Femur (tissue), 1 donor: ENCODE measurements at regions not wholly inside any gene's neighbourhood (a gene's known extent, or its start where the extent isn't known, plus 50 kb on each side); places are given as distances from the start of the nearest gene placed in this dataset.

Experiments
- DNase-seq: peaks from one replicate; pipeline ENCODE4 v3.0.0-alpha.2; 2017

DNA sequence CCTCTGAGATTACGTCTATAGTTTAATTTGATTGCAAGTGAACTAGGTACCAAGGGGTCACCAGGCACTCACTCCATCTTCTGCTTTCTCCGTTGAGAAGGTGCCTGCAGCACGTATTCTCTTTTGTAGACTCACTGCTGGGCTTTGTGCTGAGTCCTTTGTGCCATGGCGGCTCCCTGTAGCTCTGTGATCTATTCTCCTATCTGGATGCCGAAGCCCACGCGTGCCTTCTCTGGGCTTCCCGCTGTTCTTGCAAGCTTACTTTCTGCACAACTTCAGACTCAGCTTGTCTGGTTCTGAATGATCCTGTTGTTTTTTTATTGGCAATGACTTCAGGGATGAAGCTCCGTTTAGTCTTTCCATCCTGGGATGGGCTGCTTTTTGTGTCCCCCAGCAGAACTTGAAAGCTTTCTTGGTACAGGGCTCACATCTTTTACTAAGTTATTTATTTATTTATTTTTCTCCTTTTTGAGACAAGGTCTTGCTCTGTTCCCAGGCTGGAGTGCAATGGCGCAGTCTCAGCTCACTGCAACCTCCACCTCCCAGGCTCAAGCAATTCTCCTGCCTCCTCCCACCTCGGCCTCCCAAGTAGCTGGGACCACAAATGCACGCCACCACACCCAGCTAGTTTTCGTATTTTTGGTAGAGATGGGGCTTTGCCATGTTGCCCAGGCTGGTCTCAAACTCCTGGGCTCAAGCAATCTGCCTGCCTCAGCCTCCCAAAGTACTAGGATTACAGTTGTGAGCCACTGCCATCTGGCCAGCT, 100.9 kb upstream of the NKX1-1 start:
- DNase-seq: no peak

DNA sequence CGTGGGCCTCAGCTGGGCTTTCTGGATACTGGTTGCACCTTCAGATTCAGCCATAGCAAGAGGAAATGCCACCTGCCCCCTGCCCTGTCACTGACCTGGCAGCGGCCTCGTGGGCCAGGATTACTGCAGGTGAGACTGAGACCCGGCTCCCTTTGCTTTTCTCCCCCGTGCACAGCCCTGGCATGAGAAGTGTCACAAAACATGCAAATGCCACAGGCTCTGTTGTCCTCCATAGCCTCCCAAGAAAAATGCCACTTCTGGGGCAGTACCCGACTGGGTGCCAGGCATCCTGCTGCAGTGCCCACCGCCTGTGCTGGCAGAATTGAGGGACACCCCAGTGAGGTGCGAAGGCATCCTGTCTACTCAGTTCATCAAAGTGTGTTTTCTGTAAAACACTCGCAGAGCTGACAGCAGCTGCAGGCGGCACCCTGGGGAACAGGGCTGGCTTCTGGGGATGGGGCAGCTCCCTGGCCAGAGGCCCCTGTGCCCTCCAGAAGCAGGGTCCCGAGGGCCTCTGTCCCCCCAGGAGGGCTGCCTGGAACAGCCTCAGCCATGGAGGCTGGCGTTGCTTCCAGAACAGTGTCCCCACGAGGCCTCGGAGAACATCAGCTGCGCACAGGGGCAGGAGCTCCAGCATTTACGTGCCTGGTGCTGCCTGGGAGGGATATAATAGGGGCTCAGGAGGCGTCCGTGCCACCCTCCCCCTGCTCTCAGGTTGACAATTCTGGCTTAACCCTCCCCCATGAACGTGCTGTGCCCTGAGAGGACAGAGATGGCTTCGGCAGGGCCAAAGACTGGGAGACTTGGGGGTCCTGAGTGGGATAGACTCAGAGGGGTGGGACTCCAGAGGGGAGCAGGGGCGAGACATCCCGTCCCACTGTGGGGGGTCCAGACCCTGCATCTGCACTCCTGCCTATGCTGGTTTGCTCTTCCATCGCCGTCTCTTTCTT, 99.5 kb upstream of the NKX1-1 start:
- DNase-seq: no peak

DNA sequence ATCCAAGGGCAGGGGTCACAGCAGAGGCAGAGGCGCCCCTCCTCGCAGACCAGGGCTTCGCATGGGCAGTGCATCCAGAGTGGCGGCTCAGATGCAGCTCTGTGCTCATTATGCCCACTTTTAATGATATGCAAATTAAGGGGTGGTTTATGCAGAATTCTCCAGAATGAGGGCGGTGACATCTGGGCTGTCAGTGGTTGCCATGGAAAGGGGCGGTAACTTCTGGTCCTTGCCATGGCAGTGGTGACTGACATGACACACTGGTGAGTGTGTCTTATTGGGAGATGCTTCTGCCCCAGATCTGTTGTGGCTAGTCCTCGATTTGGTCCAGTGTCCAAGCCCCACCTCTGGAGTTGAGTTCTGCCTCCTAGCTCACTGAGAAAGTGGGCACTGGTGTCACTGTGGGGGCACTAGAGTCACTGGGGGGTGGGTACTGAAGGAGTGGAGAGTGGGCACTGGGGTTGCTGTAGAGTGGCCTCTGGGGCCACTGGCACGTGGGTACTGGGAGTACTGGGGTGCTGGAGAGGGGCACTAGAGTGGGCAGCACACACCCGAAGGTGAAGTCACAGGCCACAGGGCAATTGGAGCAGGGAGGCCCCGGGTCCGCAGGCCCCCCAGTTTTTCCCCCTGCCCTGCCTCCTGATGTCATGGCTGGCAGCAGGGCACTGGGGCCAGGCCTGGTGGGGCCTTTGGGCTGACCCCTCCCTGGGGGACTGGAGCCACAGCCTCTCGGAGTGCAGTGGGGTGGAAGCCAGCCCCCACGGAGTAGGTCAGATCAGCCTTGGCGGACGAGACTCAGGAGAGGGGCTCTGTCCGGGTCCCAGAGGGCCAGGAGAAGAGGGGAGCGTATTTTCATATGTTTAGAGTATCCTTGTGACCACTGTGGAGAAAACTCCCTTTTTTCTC, 98.6 kb upstream of the NKX1-1 start:
- DNase-seq: no peak

DNA sequence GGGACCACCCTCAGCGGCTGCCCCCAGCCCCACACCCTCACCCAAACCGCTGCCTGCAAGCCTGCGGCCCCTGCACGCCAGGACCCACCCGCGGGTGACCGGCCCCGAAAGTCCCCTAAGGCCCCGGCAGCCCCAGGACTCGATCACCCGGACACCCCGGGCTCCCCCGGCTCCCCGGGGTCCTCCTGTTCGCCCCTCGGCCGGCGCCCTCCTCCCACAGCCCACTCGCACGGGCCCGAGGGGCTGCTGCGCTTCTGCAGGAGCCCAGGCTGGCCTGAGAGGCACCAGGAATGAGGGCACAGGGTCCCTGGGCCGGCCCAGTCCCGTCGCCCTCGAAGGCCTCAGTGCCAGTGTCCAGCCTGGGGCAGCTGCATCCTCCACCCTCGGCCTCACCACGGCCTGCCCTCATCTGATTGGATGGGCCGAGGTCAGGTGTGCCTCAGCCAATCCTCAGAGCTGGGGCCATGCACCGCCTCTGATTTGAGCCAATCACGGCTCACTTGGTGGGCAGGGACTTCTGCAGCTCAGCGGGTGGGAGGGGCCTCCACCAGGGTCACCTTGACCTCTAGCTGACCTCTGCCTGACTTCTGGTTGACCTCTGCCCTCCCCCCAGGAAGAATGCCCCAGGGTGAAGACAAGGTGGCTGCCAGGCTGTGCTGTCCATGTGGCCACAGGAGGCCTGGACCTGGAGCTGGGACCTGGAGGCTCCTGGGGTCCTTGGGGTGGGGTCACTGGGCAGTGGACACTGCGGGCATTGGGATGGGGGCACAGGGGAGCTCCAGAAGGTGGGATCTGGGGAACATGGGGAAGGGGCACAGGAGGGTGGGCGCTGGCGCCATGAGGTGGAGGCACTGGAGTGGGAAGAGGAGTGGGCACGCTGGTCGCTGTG, 97.6 kb upstream of the NKX1-1 start:
- DNase-seq: peak; percentile 11

DNA sequence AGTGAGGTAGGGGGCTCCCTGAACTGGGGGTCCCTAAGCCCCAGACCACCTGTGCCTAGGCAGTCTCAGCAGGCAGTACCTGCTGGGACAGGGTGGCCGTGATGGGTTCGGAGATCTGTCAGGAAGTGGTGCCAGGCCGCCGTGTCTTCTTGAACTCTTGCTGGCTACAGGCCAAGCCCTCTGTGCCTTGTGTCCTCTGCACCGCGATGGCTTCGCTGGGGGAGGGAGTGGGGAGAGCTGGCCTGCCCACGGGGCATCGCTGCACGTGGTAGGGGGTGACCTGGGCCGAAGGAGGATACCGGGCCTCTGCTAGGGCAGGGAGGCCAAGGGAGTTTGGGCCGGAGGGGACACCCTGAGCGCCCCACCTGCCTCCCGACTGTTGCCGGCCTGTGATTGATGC, 96.7 kb upstream of the NKX1-1 start:
- peak; percentile 10 for DNase-seq

DNA sequence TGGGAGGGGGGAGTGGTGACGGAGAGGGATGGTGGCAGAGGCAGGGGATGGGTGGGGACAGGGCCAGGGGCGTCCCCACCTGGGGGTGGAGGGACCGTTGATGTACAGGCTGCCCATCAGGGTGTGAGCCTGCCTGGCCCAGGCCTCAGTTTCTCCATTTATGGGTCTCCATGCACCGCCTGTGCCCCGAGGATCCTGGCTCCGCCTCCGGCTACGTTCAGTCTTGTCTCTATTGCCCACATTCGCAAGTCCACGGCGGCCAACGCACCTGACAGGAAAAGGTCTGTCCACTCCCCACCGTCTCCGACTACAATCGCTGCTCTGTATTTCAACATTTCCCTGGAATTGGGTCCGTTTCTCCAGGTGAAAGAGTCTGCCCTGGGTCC, 96.3 kb upstream of the NKX1-1 start:
- DNase-seq: no peak

DNA sequence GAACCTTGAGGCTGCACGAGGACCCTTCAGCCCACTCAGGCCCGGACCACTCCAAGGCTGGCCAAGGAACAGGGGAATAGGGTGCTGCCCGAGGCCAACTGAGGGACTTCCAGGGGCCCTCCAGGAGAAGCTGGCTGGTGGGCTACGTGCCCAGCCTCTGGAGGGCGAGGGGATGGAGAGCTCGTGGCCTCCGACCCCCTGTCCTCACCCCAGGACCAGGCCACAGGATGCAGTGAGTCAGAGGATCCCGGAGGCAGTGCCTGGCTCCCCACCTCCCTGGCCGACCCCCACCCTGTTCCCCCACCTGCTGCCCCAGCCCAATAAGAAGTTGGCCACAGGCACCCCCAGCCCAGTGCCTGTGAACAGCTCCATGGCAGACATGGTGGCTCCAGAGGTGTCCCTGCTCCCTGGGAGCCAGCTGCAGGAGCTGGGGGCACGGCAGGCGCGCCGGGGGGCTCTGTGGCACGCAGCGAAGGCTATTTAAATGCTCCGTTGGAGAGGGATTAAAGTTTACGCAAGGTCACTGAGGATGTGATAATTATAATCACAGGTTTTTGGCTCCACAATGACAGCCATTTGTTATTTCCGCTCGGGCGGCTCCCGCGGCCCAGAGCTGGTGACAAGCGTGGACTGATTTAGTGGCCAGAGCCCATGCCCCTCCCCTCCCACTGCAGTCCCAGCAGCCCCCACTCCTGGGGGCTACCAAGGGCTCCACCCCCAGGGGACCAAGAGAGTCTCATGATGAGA, 95.7 kb upstream of the NKX1-1 start:
- DNase-seq: peak; percentile 13

DNA sequence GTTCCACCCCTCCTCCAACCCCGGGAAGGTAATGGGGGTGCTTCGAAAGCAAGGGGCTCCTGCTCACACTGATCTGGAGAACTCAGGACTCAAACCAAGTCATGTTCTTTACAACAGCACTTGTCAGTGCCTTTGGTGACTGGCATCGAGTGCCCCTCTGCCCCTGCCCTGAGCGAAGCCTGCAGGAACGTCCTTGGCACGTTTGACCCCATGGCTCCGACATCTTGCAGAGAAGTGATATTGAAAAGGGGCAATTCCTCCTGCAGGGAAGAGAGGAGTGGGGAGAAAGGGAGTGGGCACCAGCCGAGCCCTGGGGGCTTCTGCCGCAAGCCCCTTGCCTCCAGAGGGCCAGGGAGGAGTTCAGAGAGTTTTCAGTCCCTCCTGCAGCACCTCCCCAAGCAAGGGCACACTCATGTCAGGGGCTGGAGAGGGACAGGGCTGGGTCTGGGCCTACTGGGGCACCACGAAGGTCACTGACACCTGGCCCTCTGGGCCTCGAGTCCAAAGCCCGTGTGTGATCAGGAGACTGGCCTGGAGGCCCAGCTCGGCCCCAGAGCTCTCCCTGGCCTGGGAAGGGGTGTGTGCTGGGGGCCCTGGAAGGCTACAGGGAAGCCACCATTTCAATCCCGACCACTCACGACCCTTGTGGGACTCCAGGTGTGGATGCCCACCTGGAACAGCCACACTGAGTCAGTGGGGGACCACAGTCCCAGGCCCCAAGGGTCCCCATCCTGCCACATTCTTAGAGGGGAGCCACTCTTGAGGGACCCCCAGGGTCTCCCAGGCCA, 94.9 kb upstream of the NKX1-1 start:
- DNase-seq: no peak

DNA sequence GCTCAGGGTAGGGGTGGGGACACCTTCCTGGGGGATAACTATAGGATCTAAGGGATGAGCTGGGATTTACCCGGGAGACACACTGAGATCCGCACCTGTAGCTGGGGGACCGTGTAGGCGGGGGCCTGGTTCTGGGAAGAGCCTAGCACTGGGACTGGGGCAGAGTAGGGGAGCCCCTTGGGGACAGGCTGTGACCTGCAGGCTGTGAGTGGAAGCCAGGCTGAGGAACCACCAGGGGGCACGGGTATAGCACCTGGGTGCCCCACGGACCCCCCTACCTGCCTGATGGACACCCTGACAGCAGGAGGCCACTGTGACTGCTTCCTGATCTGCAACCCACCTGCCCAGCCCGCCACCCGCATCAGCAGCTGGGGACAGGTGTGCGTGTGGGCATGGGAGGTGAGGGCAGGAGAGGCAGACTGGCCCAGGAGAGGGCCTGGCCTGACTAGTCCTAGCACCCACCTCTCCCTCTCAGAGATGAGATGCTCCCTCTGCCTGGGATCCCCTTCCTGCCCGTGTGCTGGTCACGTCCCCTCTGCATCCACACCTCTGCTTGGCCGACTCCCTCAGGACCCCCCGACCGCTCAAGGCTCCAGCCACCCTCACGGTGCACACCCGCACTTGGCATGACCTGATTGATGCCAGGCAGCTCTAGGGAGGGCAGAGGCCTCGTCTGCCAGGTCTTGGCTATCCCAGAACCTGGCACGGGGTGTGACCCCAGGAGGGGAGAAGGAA, 94.2 kb upstream of the NKX1-1 start:
- DNase-seq: no peak

DNA sequence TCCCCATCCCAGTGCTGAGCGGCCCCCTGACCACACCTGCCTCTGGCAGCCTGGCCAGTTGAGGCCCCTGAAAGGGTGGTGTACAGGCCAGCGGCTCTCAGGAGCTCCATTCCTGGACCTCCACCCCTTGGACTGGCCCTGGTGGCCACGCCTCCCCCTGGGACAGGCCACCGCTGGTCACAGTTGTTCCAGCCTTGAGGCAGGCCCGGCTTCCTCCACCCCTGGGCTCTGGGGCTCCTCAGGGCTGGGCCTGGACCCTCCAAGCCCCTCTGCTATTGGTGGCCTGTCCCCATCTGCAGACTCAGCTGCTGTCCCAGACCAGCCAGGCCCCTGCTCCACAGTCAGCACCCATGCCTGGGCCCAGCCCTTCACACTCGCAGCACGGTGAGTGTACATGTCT, 93.2 kb upstream of the NKX1-1 start:
- DNase-seq: no peak

DNA sequence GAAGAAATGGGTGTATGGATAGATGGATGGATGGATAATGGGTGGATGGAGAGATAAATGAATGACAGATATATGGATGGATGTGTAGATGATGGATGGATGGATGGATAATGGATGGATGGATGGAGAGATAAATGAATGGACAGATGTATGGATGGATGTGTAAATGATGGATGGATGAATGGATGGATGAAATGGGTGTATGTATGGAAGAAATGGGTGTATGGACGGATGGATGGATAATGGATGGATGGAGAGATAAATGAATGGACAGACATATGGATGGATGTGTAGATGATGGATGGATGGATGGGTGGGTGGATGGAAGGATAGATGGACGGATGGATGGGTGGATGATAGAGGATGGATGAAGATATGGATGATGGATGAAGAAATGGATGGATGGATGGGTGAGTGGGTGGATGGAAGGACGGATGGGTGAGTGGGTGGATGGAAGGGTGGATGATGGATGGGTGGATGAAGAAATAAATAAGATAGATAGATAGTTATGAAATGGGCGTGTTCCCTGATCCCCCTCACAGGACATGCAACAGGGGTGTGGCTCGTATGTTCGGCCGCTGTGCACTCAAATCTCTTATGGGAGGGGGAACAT, 91.1 kb upstream of the NKX1-1 start:
- no peak for DNase-seq

DNA sequence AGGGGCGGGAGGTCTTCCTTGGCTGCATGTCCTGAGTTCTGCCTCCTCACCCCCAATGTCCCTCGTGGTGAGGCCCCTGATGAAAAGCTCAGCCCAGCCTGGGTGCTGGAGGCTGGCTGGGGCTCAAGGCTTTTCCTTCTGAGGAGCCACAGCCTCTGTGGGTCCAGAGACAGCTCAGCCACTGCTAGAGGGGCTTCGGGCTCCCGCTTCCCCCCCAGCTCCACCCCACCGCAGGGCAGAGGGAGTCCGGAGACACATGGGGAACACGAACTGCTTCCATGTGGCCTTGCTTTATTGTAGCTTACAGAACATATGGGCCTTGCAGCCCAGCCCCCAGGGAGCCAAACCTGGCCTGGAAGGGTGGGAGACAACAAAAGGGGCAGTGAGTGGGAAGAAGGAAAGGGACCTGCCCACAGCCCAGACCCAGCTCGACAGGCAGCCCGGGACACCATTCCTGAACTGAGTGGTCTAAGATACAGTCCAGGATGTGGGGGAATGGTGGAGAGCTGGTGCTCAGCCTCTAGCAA, 89.9 kb upstream of the NKX1-1 start:
- no peak for DNase-seq

DNA sequence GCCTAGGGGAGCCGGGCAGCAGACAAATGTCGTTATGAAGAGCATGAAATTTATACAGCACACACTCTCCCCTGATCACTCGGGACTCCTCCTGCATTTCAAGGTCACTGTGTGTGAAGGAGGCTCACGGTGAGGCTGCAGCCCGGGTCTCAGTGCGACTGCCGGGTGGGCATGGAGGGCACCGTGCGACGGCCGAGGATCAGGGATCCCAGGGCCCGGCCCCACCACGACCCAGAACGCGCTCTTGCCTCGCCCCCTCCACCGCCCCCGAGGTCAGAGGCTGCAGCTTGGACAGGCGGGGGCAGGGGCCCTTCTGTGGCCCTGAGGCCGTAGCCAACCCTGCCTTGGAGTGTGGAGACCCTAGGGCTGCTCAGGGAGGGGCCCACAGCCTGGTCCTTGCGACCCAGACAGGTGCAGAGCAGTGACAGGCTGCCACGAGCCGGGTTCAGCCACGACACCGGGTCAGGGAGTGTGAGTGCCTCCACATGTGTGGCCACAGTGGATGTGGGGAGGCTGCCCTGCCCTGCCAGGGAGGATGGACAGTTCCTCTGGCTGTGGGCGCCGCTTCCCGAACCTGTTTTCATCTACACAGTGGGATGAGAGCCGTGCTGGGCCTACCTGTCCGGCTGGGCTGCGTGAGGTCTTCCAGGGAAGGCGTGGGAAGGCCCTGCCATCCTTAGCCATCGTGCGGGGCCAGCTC, 89.3 kb upstream of the NKX1-1 start:
- no peak for DNase-seq

DNA sequence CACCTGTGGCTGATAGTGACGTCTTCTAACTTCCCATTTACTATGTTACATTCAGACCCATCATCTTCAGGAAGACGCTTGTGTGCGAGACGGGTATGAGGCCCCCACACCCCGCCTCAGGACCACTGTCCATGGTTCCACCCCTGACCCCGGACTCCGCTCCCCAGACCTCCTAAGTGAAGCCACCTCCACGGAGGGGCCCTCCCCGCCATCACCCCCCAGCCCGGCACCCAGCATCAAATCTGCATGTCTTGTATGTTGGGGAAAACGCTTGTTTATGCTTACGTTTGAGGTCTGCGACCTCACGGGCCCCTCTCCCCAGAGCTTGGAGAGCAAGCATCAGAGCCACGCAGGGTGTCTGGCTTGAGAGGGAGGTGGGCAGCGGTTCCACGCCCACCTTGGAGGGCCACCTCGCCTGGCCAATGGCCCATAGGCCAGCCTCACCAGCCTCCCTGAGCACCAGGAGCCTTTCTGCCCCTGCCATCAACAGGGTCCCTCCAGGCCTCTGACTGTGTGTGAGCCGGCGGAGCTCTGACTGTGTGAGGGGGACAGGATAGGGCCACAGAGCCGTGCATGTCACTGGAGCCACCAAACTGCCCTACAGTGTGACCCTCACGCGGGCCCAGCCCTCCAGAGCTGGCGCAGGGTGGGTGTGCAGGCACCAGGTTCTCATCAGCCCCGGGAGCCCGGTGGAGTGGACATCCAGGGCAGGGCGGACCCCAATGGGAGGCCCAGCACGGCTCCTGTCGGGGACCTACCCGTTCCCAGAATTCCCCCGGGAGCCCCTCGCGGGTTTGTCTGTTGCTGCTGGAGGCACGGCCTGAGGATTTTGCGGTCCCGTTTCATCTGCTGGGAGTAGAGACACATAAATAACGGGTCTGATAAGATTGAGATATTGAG, 88.4 kb upstream of the NKX1-1 start:
- no peak for DNase-seq

DNA sequence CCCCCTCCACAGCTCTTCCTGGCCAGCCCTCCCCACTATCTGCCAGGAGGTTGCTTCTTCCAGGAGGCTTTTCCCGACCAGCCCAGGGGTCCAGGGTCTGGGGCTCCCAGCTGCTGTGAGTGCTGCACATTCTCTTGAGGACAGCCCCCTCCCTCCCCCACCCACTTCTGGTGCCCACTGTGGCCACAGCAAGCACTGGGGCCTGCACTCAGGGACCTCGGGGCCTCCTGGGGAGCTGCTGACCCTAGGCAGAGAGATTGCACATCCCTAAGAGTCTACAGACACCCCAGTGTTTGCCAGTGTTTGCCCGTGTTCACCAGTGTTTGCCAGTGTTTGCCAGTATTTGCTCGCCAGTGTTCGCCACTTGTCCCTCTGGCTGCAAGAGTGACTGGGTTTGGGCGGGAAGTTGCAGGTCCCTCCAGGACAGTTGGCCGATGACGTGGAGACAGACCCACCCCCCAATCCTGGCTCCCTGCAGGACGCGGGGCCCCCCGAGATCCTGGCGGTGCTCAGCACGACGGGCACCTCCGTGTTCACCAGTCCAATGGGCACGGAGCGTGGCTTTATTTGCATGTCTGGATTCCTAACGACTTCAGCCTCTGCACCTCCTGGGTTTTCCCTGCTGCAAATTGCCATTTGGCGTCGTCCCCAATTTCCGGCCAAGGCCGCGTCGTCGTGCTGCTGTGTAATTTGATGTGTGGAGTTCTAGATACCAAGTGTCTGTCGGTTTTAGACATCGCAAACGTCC, 87.5 kb upstream of the NKX1-1 start:
- DNase-seq: no peak
